GM13977 (cell line): ENCODE measurements at regions not wholly inside any gene's neighbourhood (a gene's known extent, or its start where the extent isn't known, plus 50 kb on each side); places are given as distances from the start of the nearest gene placed in this dataset.

Experiments
- DNase-seq: peaks from one replicate; pipeline ENCODE4 v3.0.0; 2012; ENCODE audit warnings: low spot score
- CTCF ChIP-seq: IDR thresholded peaks from 2 replicates; pipeline ENCODE4 v1.5.1; 2012; ENCODE audit warnings: mild to moderate bottlenecking, control low read depth; ENCODE audit not compliant: insufficient read depth; ENCODE audit errors: extremely low read depth, missing control alignments
- in situ Hi-C: fragments of 300-500 bp; cut with MboI; formaldehyde crosslinking; loops from one replicate; pipeline ENCODE4 v1.12.0; 2022; ENCODE audit warnings: low sequenced_read_pairs, low pct_unique_long_range_greater_than_20kb, mixed read lengths, inconsistent platforms; ENCODE audit not compliant: unreplicated experiment

- DNase-seq = no peak
- TF ChIP-seq CTCF = no peak
- in situ Hi-C loops = no loop called here
Observed at GRCh38 chr5:99317136-99317535, 388.3 kb upstream of the CHD1 start.

GRCh38 chr5:99316484-99316883 lies 387.7 kb upstream of the CHD1 start:
- no peak for DNase-seq
- no peak for TF ChIP-seq CTCF
- in situ Hi-C loops = no loop called here

- in situ Hi-C loops = no loop called here
- no peak for TF ChIP-seq CTCF
- no peak for DNase-seq
Observed at GRCh38 chr5:99315413-99316183, 386.8 kb upstream of the CHD1 start.

- TF ChIP-seq CTCF = no peak
- DNase-seq = no peak
- in situ Hi-C loops = no loop called here
Observed at GRCh38 chr5:99314721-99315120, 385.9 kb upstream of the CHD1 start.

GRCh38 chr5:99308131-99308530 lies 379.3 kb upstream of the CHD1 start:
- no peak for DNase-seq
- TF ChIP-seq CTCF = no peak
- in situ Hi-C loops = no loop called here

- DNase-seq = no peak
- in situ Hi-C loops = no loop called here
- TF ChIP-seq CTCF = no peak
Observed at GRCh38 chr5:99305045-99305580, 376.3 kb upstream of the CHD1 start.
